ENCODE measurements at regions not wholly inside any gene's neighbourhood (a gene's known extent, or its start where the extent isn't known, plus 50 kb on each side); places are given as distances from the start of the nearest gene placed in this dataset.

- no peak for TF ChIP-seq USF2 (IDR thresholded peaks at IDR 0.05; ENCODE audit: low read length)
- no peak for TF ChIP-seq SIN3A (conservative IDR thresholded peaks at IDR 0.05 in 1 of 2, IDR thresholded peaks at IDR 0.05 in 1 of 2; ENCODE audit: low read depth in 1 of 2, low read length in 2 of 2)
- TF ChIP-seq HDAC2 (IDR thresholded peaks at IDR 0.05; ENCODE audit: borderline replicate concordance in 1 of 2, low read depth in 2 of 2, low read length in 2 of 2) = no peak
- no peak for TF ChIP-seq EZH2 (IDR thresholded peaks at IDR 0.05; ENCODE audit: low read depth, low read length, severe bottlenecking)
These were observed 274.2 kb downstream of the SUDS3 start for GRCh38 chr12:118650586-118650960.
